OCI-LY1 (cell line): ENCODE measurements at regions not wholly inside any gene's neighbourhood (a gene's known extent, or its start where the extent isn't known, plus 50 kb on each side); places are given as distances from the start of the nearest gene placed in this dataset.

Source experiments
- CTCF ChIP-seq: fragments of 200-600 bp; sonication (generic), shearing (Covaris generic); IDR thresholded peaks from 2 replicates; pipeline ENCODE4 v1.5.1; 2017; ENCODE audit warnings: mild to moderate bottlenecking, antibody characterized with exemption, low read length, moderate library complexity, mixed read lengths
- EZH2 ChIP-seq: fragments of 200-600 bp; sonication (generic), shearing (Covaris generic); IDR thresholded peaks from 2 replicates; pipeline ENCODE4 v1.8.0; 2017; ENCODE audit warnings: borderline replicate concordance, mixed run types, mild to moderate bottlenecking, antibody characterized with exemption, low read length, moderate library complexity, mixed read lengths

GRCh38 chr2:142316049-142316448 lies 185.2 kb upstream of the LRP1B start:
- no peak for TF ChIP-seq CTCF
- TF ChIP-seq EZH2, result no peak
